ENCODE measurements at regions not wholly inside any gene's neighbourhood (a gene's known extent, or its start where the extent isn't known, plus 50 kb on each side); places are given as distances from the start of the nearest gene placed in this dataset.

- TF ChIP-seq CTCF (IDR thresholded peaks at IDR 0.05) = no peak
- TF ChIP-seq POLR2A (IDR thresholded peaks at IDR 0.05) = no peak
- no peak for TF ChIP-seq POLR2AphosphoS5 (IDR thresholded peaks at IDR 0.05)
- TF ChIP-seq EP300 (IDR thresholded peaks at IDR 0.05) = no peak
Observed at GRCh38 chr1:103336408-103336807, 189.1 kb upstream of the RNPC3 start.

Data from sigmoid colon (tissue), 4 donors.